GM18951 (cell line): ENCODE measurements at regions not wholly inside any gene's neighbourhood (a gene's known extent, or its start where the extent isn't known, plus 50 kb on each side); places are given as distances from the start of the nearest gene placed in this dataset.

ENCODE experiments used
- POLR2A ChIP-seq: IDR thresholded peaks from 4 replicates; pipeline ENCODE4 v1.6.1; 2011; ENCODE audit warnings: mild to moderate bottlenecking; ENCODE audit not compliant: insufficient read length, insufficient read depth; ENCODE audit errors: extremely low read depth
- in situ Hi-C: fragments of 300-500 bp; cut with MboI; formaldehyde crosslinking; loops from one replicate; pipeline ENCODE4 v1.12.0; 2022; ENCODE audit warnings: low sequenced_read_pairs, mixed read lengths, inconsistent platforms; ENCODE audit not compliant: unreplicated experiment

DNA sequence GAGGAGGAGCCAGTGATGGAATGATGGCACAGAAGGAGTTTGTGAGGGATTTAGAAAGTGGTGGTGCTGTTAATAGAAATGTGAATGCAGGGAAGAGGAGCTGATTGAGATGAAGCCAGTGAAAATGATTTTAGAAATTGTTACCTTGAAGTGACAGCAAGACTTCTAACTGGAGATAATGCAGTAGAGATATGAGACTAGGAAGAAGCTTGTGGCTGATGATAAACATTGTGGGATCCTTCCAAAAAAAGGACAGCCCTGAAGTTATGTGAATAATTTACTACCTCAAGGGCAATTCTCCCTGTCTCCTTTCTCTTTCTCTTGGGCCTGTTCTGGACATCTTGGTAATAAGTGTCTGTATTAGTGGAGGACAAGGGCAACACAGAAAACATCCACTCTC lies 138.6 kb downstream of the LSMEM1 start:
- in situ Hi-C loops: no loop called here

GRCh38 chr7:112622159-112622715 lies 141.4 kb downstream of the LSMEM1 start:
- TF ChIP-seq POLR2A: no peak

More for the DNA sequence above, 138.6 kb downstream of the LSMEM1 start:
- no peak for TF ChIP-seq POLR2A

DNA sequence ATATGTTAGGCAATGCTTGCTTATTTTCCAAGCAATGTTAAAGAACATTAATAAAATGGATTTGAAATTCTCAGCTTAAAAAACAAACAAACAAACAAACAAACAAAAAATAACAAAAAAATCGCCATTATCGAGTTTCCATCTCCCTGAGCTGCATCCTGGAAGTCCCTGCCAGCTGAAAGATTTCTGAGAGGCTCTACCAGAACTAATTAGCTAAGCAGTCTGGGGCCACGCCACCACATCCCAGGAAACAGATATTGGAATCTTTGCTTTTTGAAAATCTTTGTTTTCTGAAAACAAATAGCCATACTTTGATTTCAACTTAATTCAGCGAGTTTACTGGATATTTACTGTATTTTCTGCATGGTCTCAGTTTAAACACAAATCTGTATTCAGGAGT lies 143.6 kb downstream of the LSMEM1 start:
- in situ Hi-C loops: no loop called here
- TF ChIP-seq POLR2A: no peak

More at GRCh38 chr7:112622159-112622715, 141.4 kb downstream of the LSMEM1 start:
- in situ Hi-C loops: no loop called here

DNA sequence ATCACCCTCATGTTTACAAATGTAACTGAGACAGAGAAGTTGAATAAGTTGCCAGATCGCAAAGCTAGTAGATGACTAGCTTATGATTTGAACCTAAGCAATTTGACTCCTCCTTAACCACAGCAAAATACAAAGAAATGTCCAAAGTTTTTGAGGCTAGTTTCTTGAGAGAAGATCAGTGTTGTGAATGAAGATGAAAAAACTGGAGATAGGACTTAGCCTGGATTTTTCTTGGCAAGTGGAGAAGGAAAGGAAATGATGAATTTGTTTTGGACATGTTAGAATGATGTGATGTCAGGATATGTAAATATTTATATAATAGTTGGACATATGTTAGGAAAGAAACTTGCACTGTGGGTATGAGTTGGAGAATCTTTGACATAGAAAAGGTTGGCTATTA lies 149.8 kb downstream of the LSMEM1 start:
- no peak for TF ChIP-seq POLR2A
- in situ Hi-C loops: no loop called here

DNA sequence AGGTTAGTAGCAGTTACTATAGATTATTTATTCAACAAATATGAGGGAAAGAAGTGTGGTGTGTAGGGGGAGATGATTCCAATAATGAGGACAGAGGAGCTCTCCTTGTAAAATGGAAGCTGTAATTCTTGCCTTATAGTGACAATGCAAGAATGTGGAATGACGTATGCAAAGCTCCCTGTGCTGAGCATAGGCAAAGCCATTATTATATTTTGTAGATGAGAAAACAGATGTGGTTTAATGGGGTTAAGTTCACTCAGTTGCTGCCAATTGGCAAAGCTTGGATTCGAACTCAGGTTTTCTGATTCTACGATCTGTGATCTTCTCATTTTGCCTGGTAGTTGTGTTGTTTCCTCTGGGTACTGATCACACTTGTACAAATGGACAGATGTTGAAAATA lies 153.3 kb downstream of the LSMEM1 start:
- in situ Hi-C loops: no loop called here
- TF ChIP-seq POLR2A: no peak

DNA sequence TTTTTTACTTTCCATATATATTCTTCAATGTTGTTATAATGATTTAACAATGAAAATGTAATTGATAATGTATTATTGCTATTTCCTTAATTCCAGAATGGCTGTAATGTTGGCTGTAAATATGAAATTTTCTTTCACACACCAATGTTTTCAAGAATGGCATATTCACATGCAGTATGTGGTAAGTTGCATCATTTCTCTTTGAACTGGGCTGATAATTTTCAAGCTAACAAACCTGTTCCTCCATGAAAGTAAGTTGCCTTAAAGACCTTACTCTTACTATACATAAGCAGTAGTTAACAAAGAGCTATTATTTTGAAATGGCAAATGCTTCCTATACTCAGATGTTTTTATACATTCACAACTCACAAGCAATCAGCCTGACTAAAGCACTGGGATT lies 154.5 kb downstream of the TMEM168 start:
- in situ Hi-C loops: no loop called here
- no peak for TF ChIP-seq POLR2A

- no peak for TF ChIP-seq POLR2A
- in situ Hi-C loops: no loop called here
Measured at GRCh38 chr7:112638675-112639400, 151.4 kb downstream of the TMEM168 start.

DNA sequence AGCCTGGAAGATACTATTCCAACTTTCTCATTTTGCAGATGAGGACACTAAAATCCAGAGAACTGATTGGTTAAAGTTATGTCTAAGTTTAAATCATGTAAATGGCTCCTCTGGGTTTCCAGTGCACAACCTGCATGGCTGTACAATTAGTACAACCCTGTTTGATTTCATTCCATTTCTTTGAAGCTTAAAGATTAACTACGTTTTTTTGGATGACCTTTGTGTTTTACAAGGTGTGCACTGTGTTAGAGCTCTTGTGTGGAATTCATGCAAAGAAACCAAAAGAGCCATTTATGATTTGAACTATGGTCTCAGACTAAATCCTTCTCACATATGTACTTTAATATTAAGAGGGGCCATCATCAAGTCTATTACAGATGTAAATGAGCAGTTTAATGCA lies 149.5 kb downstream of the TMEM168 start:
- no peak for TF ChIP-seq POLR2A
- in situ Hi-C loops: no loop called here

DNA sequence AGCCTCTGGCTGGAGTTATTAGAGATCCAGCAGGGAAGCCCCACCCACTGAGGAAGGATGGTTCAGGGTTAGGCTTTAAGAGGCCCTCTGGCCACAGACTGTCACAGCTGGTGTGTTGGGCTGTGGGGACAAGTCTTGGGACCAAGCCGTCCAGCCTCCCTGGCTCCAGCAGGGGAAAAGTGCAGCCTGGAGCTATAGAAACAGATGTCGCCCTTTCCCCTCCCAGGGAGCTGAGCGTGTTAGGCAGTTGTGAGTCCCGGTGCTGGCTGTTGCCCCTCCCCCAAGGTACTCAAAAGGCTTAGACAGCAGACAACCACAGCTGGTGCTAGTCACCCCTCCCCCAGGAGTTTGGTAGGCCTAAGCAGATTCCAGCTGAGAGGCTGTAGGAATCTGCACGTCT lies 143.4 kb downstream of the TMEM168 start:
- TF ChIP-seq POLR2A: no peak
- in situ Hi-C loops: no loop called here

DNA sequence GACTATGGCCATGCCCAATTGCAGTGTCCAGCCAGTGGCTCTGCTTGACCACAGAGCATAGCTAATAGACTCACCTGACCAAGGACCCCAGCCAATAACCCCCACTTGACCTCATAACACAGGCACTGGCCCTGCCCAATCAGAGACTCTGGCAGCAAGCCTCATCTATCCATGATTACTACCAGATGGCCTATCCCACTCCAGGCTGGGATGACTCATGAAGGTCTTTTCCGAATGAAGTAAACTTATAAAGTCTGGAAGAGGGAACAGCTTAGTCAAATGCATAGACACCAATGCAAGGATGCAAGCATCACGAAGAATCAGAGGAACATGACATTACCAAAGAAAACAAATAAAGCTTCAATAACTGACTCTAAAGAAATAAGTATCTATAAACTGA lies 141.4 kb downstream of the TMEM168 start:
- in situ Hi-C loops: no loop called here
- TF ChIP-seq POLR2A: no peak

DNA sequence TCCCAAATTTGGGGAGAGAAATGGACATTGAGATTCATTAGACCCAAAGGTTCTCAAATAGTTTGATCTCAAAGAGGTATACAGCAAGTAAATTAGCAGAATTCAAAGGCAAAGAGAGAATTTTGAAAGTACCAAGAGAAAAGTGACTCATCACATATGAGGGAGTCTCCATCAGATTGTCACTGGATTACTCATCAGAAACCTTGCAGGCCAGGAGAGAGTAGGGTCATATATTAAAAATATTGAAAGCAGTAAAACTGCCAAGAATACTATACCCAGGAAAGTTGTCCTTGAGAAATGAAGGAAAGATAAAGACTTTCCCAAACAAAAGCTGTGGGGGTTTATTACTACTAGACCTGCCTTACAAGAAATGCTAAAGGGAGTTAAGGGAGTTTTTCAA lies 140.6 kb downstream of the TMEM168 start:
- TF ChIP-seq POLR2A: no peak
- in situ Hi-C loops: no loop called here

DNA sequence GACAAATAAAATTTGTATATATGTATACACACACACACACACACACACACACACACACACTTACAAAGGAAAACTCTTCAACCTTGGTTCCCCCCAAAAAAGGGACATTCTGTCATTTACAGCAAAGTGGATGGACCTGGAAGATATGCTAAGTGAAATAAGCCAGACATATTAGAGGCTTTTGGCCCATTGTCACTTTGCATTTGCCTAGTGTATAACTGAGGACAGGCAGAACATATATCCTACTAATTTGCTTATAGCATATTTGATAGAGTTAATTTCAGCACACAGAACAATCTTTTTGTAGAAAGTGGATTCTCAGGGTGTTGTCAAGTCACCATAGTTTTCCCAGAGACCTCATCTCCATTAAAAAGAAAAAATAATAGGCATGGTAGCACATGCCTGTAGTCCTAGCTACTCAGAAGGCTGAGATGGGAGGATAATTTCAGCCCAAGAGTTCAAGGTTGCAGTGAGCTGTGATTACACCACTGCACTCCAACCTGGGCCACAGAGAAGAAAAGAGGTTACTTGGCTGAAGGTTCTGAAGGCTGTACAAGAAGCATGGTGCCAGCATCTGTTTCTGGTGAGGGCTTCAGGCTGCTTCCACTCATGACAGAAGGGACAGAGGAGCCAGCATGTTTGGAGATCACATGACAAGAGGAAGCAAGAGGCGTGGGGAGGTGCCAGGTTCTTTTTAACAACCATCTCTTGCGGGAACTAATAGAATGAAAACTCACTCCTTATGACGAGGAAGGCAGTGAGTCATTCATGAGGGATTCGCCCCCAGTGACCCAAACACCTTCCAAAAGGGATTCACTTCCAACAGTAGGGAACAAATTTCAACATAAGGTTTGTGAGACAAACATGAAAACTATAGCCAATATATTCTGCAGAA lies 135.6 kb downstream of the TMEM168 start:
- TF ChIP-seq POLR2A: no peak
- in situ Hi-C loops: no loop called here

- no peak for TF ChIP-seq POLR2A
- in situ Hi-C loops: no loop called here
Measured at GRCh38 chr7:112665709-112666108, 124.5 kb downstream of the TMEM168 start.
